ENCODE measurements at regions not wholly inside any gene's neighbourhood (a gene's known extent, or its start where the extent isn't known, plus 50 kb on each side); places are given as distances from the start of the nearest gene placed in this dataset.

DNA sequence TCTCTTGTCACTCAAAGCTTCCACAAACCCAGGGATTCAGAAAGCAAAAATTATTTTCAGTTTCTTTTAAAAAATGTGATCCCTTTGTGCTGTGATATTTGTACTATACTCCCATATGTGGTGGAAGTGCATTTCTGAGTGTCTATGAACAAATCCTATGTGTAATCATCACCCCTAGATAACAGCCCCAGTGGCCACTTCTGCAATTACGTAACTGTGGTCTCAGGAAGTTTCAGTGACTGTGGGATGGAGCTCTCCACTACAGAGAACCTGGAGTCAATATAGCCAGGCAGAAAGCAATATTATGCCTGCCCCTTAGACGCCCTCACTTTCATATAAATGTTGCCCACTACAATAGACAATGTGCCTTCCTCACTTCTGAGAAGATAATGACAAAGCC lies 1101.7 kb upstream of the GHITM start:
- DNase-seq (ENCODE audit: low read depth in 4 of 4, low spot score in 1 of 4) = no peak

- no peak for DNase-seq (ENCODE audit: low read depth in 4 of 4, low spot score in 1 of 4)
Observed at GRCh38 chr10:83038631-83039030, 1100.7 kb upstream of the GHITM start.

- DNase-seq (ENCODE audit: low read depth in 4 of 4, low spot score in 1 of 4) = no peak
Observed at GRCh38 chr10:83045731-83046130, 1093.6 kb upstream of the GHITM start.

DNA sequence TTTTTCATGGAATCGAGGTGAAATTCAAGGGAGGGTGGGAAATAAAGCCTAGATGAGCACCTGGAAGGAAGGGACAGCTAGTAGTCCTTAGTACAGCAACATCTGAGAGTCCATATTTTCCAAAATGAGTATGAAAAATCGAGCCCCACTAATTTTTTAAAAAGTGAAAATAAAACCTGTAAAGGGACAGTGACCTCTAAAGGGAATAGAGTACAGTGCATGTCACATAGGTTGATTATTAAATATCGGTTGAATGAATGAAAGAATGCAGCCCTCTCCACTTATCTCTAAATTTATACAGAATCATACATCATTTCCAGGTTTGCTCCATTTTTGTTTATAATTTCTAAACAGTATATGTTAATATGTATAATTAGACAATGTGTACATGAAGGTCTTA lies 1088.5 kb upstream of the GHITM start:
- no peak for DNase-seq (ENCODE audit: low read depth in 4 of 4, low spot score in 1 of 4)

GRCh38 chr10:83062871-83063270 lies 1076.4 kb upstream of the GHITM start:
- no peak for DNase-seq (ENCODE audit: low read depth in 4 of 4, low spot score in 1 of 4)

DNA sequence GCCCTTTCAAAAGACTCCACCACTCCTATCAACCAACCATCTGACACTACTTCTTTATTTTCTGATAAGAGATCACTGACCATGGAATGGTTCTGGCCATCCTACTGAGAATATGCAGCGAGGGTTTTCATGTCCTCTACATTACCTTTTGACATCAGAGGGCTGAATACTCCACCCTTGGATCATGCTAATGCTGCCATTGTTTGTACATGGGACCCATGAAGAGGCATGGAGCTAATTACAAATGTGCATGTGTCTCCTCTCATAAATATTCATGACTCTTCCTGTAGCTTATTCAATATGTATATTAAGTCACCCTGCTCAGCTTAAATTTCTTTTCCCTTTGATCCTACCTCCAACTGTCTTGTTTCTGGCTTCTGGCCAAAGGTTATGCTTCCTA lies 1065.8 kb upstream of the GHITM start:
- no peak for DNase-seq (ENCODE audit: low read depth in 4 of 4, low spot score in 1 of 4)

GRCh38 chr10:83075016-83075814 lies 1064.1 kb upstream of the GHITM start:
- DNase-seq (ENCODE audit: low read depth in 4 of 4, low spot score in 1 of 4) = no peak

- DNase-seq (ENCODE audit: low read depth in 4 of 4, low spot score in 1 of 4) = no peak
Observed at GRCh38 chr10:83075815-83076355, 1063.4 kb upstream of the GHITM start.

DNA sequence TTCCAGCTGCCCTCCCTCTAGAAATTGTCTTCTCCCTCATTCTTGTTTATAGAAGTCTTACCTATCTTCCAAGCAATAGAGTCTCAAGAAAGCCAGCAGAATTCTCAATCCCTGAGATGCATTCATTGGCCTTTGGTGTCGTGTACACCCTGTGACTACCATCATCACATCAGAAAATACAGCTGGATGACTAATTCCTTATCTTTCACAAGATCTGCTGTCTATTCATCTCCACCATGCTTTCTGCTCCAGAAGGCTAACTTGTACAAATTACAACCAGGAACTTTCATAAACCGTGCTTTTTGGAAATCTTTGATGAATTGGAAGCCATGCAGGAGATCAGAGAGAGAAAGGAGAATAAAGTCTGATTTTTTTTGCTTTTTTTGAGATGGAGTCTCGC lies 1062.9 kb upstream of the GHITM start:
- DNase-seq (ENCODE audit: low read depth in 4 of 4, low spot score in 1 of 4) = no peak

DNA sequence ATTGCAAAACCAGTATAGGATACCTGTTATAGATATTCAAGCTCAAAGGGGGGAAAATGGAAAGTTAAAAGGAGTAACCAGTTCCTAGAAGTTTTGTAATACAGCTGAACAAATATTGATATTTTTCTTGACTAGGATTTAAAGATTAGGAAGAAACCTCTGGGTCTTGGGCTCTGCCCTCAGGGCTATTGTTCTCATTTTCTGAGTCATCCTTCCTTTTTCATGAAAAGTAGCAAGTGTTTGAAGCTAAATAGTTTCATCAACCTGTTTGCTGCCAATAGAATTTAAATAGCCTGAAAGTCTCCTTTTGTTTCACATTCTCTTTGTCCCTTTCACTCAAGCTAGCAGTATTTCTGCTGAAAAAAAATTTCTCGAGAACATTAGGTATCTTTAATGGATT lies 1061.1 kb upstream of the GHITM start:
- no peak for DNase-seq (ENCODE audit: low read depth in 4 of 4, low spot score in 1 of 4)

- DNase-seq (ENCODE audit: low read depth in 4 of 4, low spot score in 1 of 4) = no peak
Observed at GRCh38 chr10:83078645-83079044, 1060.7 kb upstream of the GHITM start.

DNA sequence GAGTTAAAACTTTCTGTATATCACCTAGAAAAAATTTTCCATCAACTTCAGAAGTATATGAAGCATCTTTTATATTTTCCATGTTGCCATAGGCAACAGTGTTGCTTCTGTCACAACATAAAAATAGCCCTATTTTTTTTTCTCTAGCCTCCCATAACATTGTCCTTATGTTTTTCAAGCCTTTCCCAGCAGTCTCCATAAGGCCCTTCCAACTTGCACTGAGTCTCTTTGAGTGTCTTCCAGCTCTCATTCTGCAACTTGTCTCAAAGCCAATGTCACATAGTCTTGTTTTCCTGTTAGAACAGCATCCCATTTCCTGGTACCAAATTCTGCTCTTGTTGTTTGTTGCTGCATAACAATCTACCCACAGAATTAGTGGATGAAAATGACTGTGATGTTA lies 1055.5 kb upstream of the GHITM start:
- no peak for DNase-seq (ENCODE audit: low read depth in 4 of 4, low spot score in 1 of 4)

GRCh38 chr10:83089335-83089734 lies 1050.0 kb upstream of the GHITM start:
- DNase-seq (ENCODE audit: low read depth in 4 of 4, low spot score in 1 of 4) = no peak

DNA sequence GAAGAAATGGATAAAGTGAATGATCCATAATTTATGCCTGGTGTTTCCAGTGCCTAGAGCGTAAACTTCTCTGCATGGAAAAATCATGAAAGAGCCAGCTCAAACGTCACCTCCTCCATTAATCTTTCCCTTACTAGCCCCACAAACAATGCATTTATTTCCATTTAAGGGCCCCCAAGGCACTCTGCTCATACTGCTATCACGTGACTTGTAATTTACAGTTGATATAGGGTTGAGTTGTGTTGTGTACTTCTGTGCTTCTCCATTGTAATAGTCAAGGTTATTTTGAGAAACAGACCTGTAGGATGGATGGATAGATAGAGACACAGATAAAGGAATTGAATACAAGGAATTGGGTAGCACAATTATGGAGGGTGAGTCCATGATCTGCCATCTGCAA lies 1034.7 kb upstream of the GHITM start:
- DNase-seq (ENCODE audit: low read depth in 4 of 4, low spot score in 1 of 4) = no peak

- no peak for DNase-seq (ENCODE audit: low read depth in 4 of 4, low spot score in 1 of 4)
Observed at GRCh38 chr10:83108565-83109333, 1030.6 kb upstream of the GHITM start.

DNA sequence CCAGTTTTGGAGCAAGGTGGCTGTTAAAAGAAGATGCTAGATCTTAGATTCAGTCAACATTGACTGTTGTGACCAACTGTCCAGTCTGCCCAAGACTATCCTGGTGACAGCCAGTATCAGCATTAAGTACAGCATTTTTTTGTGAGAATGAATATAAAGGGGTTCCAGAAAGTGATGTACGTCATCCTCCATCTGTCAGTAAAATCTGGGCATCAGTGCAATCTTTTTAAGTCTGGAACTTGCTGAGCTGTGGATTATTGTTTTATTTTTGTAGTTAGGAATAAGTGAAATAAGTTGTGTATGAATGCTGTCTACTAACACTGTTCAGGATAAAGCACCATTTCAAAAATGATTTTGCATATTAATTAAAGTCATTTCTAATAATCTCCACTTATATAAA lies 1020.0 kb upstream of the GHITM start:
- no peak for DNase-seq (ENCODE audit: low read depth in 4 of 4, low spot score in 1 of 4)

DNA sequence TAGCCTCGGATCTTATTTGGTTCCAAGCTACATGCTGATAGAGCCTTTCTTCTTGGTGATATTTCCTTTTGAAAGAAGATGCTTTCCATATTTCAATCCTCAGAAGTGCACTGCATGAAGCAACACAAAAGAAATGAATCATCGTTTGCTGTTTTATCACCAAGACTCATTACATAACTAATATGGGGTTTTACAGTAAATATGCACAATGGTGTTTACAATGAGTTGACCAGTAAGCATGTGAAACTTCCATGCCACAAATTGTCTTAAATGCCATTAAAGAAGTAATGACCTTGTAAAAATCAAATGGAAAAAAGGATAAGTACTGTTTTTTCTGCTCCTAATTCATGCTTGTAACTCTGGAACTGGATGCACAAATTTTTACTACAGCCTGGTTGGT lies 1017.0 kb upstream of the GHITM start:
- DNase-seq (ENCODE audit: low read depth in 4 of 4, low spot score in 1 of 4) = no peak

DNA sequence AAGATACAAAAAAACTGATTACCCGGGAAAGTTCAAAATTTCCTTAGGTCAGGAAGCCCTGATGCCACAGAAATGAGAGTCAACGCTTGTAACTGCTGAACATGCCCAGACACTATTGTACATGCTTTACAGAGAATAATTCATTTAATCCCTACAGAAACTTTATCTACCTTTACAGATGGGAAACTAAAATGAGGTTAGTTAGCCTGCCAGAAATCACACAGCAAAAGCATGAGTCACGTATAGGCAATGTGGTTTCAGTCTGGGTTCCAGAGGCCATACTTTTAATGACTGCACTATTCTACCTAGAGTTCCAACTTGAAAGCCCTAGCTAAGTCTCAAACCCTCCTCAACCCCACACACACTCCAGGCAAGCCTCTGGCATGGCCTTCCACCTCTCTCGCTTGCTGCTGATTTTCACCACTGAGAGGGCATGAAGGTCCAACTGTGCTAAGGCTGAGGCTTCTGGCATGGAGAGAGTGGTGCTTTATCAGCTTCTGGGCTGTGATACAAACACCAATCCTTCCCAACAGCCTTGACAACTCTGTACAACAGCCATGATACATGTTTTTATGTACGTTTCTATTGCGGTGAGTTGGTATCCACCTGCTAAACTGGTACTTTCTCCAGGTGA lies 1011.2 kb upstream of the GHITM start:
- no peak for DNase-seq (ENCODE audit: low read depth in 4 of 4, low spot score in 1 of 4)

DNA sequence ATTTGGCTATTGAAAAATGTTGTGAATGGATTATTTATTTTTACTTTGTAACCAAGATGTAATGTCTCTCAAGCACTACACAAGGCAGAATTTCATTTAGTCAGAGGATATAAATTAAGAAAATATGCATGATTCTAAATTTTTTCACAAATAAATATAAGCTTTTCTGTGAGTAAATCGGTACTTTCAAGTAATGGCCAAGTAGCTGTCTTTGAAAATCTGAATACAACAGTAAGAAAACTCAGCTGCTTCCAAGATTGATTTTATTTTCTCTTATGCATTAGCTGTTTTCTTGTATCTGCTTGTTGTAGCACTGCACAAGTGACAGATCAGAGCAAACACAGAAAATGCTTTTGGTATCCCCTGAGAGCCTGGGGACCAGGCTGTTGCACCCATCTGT lies 998.5 kb upstream of the GHITM start:
- no peak for DNase-seq (ENCODE audit: low read depth in 4 of 4, low spot score in 1 of 4)

DNA sequence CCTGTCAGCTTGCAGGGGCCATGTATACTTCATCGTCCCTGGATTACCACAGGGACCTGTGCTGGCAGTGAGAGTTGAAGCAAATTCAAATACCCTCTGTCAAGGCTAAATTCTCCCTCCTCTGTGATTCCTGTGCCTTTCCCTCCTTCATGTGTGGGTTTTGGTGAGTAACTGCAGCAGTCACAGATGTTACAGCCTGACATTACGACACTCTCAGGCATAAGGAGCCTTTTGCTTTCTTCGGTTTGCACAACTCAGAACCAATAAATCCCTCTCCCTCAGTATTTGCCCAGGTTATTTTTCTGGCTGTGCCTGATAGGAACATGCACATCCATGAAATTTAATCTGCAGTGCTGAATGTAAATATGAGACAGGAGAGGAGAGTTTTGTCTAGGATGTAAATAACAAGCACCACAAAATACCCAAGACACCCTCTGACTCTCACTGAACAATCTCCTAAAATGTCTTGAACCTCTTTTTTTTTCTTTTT lies 997.2 kb upstream of the GHITM start:
- no peak for DNase-seq (ENCODE audit: low read depth in 4 of 4, low spot score in 1 of 4)

DNA sequence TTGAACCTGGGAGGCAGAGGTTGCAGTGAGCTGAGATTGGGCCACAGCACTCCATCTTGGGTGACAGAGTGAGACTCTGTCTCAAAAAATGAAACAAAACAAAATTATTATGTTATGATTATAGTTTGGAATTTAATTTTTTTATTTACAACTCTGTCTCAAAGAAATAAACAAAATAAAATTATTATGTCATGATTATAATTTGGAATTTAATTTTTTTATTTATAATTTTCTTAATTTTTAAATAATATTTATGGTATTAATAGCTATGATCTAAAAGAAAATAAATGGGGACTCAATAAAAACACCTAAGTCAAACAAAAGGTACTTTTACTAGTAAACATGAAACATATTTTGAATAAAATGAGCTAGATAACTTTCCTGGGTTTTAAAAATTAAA lies 994.8 kb upstream of the GHITM start:
- no peak for DNase-seq (ENCODE audit: low read depth in 4 of 4, low spot score in 1 of 4)

- DNase-seq (ENCODE audit: low read depth in 4 of 4, low spot score in 1 of 4) = no peak
Observed at GRCh38 chr10:83153714-83154113, 985.6 kb upstream of the GHITM start.
